ENCODE measurements at regions not wholly inside any gene's neighbourhood (a gene's known extent, or its start where the extent isn't known, plus 50 kb on each side); places are given as distances from the start of the nearest gene placed in this dataset.

GRCh38 chr12:46910830-46911229, 85.0 kb upstream of the SLC38A4 start:
- no peak for TF ChIP-seq POLR2A (IDR thresholded peaks at IDR 0.05; ENCODE audit: low read depth, low read length)
- no peak for TF ChIP-seq POLR2AphosphoS5 (IDR thresholded peaks at IDR 0.05; ENCODE audit: low read depth, low read length)
- TF ChIP-seq POU2F2 (IDR thresholded peaks at IDR 0.05; ENCODE audit: low read depth, low read length), result no peak
- TF ChIP-seq SPI1 (IDR thresholded peaks at IDR 0.05; ENCODE audit: low read depth, low read length), result no peak

Measured in GM12891 (cell line).